H9 (cell line): ENCODE measurements at regions not wholly inside any gene's neighbourhood (a gene's known extent, or its start where the extent isn't known, plus 50 kb on each side); places are given as distances from the start of the nearest gene placed in this dataset.

Source experiments
- DNase-seq: peaks from one replicate; pipeline ENCODE4 v3.0.0-alpha.2; 2017
- H2AFZ ChIP-seq: one replicate; pipeline ENCODE4 v1.6.1; 2013; ENCODE audit warnings: mild to moderate bottlenecking, low read length, control low read depth, moderate library complexity
- H2AK5ac ChIP-seq: 2 replicates; pipeline ENCODE4 v1.6.1; 2013; ENCODE audit warnings: low read length, control low read depth, mixed read lengths; ENCODE audit not compliant: insufficient read length
- H2BK120ac ChIP-seq: one replicate; pipeline ENCODE4 v1.6.1; 2013; ENCODE audit warnings: low read depth, mild to moderate bottlenecking, low read length, control low read depth, inconsistent platforms; ENCODE audit not compliant: poor library complexity, severe bottlenecking
- H2BK12ac ChIP-seq: 2 replicates; pipeline ENCODE4 v1.6.1; 2013; ENCODE audit warnings: low read length, control low read depth, mixed read lengths, low read depth; ENCODE audit not compliant: insufficient read length
- H2BK15ac ChIP-seq: 2 replicates; pipeline ENCODE4 v1.6.1; 2013; ENCODE audit warnings: low read depth, low read length, control low read depth
- H2BK20ac ChIP-seq: one replicate; pipeline ENCODE4 v1.6.1; 2013; ENCODE audit warnings: low read depth, mild to moderate bottlenecking, low read length, control low read depth, inconsistent platforms; ENCODE audit not compliant: poor library complexity, severe bottlenecking
- H2BK5ac ChIP-seq: 2 replicates; pipeline ENCODE4 v1.6.1; 2013; ENCODE audit warnings: low read length, control low read depth, mixed read lengths; ENCODE audit not compliant: insufficient read length
- H3K14ac ChIP-seq: 2 replicates; pipeline ENCODE4 v1.6.1; 2013; ENCODE audit warnings: low read length, control low read depth; ENCODE audit not compliant: insufficient read depth
- H3K18ac ChIP-seq: 2 replicates; pipeline ENCODE4 v1.6.1; 2013; ENCODE audit warnings: low read depth, mild to moderate bottlenecking, mixed read lengths, low read length, control low read depth; ENCODE audit not compliant: insufficient read length
- H3K23ac ChIP-seq: 2 replicates; pipeline ENCODE4 v1.6.1; 2013; ENCODE audit warnings: low read length, control low read depth, mixed read lengths, low read depth; ENCODE audit not compliant: insufficient read length
- H3K23me2 ChIP-seq: 2 replicates; pipeline ENCODE4 v1.6.1; 2013; ENCODE audit warnings: low read depth, mild to moderate bottlenecking, mixed read lengths, low read length, control low read depth; ENCODE audit not compliant: insufficient read length, poor library complexity, severe bottlenecking
- H3K27ac ChIP-seq: 2 replicates; pipeline ENCODE4 v1.5.1; 2013; ENCODE audit warnings: low read length, control low read depth, mixed read lengths, low read depth; ENCODE audit not compliant: insufficient read length
- H3K27me3 ChIP-seq: 2 replicates; pipeline ENCODE4 v1.6.1; 2013; ENCODE audit warnings: low read length, control low read depth, inconsistent platforms; ENCODE audit not compliant: insufficient read depth
- H3K4ac ChIP-seq: 2 replicates; pipeline ENCODE4 v1.6.1; 2013; ENCODE audit warnings: low read depth, mild to moderate bottlenecking, control low read depth, inconsistent platforms, low read length, moderate library complexity
- H3K4me1 ChIP-seq: 2 replicates; pipeline ENCODE4 v1.6.1; 2013; ENCODE audit warnings: low read length, control low read depth, inconsistent platforms; ENCODE audit not compliant: insufficient read depth
- H3K4me2 ChIP-seq: 2 replicates; pipeline ENCODE4 v1.6.1; 2013; ENCODE audit warnings: low read length, control low read depth, mixed read lengths; ENCODE audit not compliant: insufficient read length, insufficient read depth
- H3K56ac ChIP-seq: 2 replicates; pipeline ENCODE4 v1.6.1; 2013; ENCODE audit warnings: low read depth, mild to moderate bottlenecking, mixed read lengths, low read length, control low read depth; ENCODE audit not compliant: insufficient read length
- H3K79me1 ChIP-seq: 2 replicates; pipeline ENCODE4 v1.6.1; 2013; ENCODE audit warnings: low read depth, mild to moderate bottlenecking, moderate library complexity, low read length, control low read depth, inconsistent platforms; ENCODE audit not compliant: insufficient read depth, poor library complexity, severe bottlenecking
- H3K79me2 ChIP-seq: 2 replicates; pipeline ENCODE4 v1.6.1; 2013; ENCODE audit warnings: low read length, control low read depth, inconsistent platforms; ENCODE audit not compliant: insufficient read depth
- H3K9ac ChIP-seq: 2 replicates; pipeline ENCODE4 v1.6.1; 2013; ENCODE audit warnings: low read length, control low read depth, mixed read lengths; ENCODE audit not compliant: insufficient read length; ENCODE audit errors: extremely low read depth
- H3K9me3 ChIP-seq: one replicate; pipeline ENCODE4 v1.6.1; 2013; ENCODE audit warnings: low read depth, low read length, inconsistent platforms; ENCODE audit not compliant: control insufficient read depth
- H3T11ph ChIP-seq: one replicate; pipeline ENCODE4 v1.6.1; 2013; ENCODE audit warnings: mild to moderate bottlenecking, low read length, control low read depth, inconsistent platforms
- H4K20me1 ChIP-seq: one replicate; pipeline ENCODE4 v1.6.1; 2013; ENCODE audit not compliant: control insufficient read depth, insufficient read length, insufficient read depth
- H4K5ac ChIP-seq: 2 replicates; pipeline ENCODE4 v1.6.1; 2013; ENCODE audit warnings: low read depth, mild to moderate bottlenecking, mixed read lengths, low read length, control low read depth; ENCODE audit not compliant: insufficient read length
- H4K8ac ChIP-seq: replicated peaks from 2 replicates; pipeline ENCODE4 v1.6.1; 2013; ENCODE audit warnings: low read length, control low read depth, mixed read lengths, low read depth; ENCODE audit not compliant: insufficient read length
- H4K91ac ChIP-seq: 2 replicates; pipeline ENCODE4 v1.6.1; 2013; ENCODE audit warnings: low read depth, mild to moderate bottlenecking, moderate library complexity, mixed read lengths, low read length, control low read depth; ENCODE audit not compliant: insufficient read length
- H3K27ac Mint-ChIP-seq, 3 experiments: 2 replicates in 2 of 3; 3 replicates in 1 of 3; pipeline ENCODE4 v1.8.0; 2020 to 2021; ENCODE audit warnings: mixed read lengths in 3 of 3, mild to moderate bottlenecking in 1 of 3, moderate library complexity in 1 of 3
- H3K27me3 Mint-ChIP-seq: 2 replicates; pipeline ENCODE4 v1.8.0; 2021; ENCODE audit warnings: low read depth, mild to moderate bottlenecking, moderate library complexity, mixed read lengths
- H3K36me3 Mint-ChIP-seq, 3 experiments: 2 replicates in 2 of 3; 3 replicates in 1 of 3; pipeline ENCODE4 v1.8.0; 2020 to 2021; ENCODE audit warnings: low read depth in 3 of 3, mixed read lengths in 3 of 3; ENCODE audit not compliant: insufficient read depth in 1 of 3
- H3K4me1 Mint-ChIP-seq, 2 experiments: 2 replicates each; pipeline ENCODE4 v1.8.0; 2020; ENCODE audit warnings: mixed read lengths in 2 of 2
- H3K4me3 Mint-ChIP-seq, 2 experiments: 2 replicates in 1 of 2; 3 replicates in 1 of 2; pipeline ENCODE4 v1.8.0; 2020 to 2021; ENCODE audit warnings: mild to moderate bottlenecking in 2 of 2, mixed read lengths in 2 of 2, moderate library complexity in 1 of 2
- H3K9me3 Mint-ChIP-seq, 2 experiments: 2 replicates in 1 of 2; 3 replicates in 1 of 2; pipeline ENCODE4 v1.8.0; 2020; ENCODE audit warnings: mild to moderate bottlenecking in 2 of 2, mixed read lengths in 2 of 2, moderate library complexity in 1 of 2
- CTCF ChIP-seq: fragments of 200-600 bp; sonication (generic); conservative IDR thresholded peaks from 3 replicates; pipeline ENCODE4 v1.8.0; 2021; ENCODE audit warnings: antibody characterized with exemption, mild to moderate bottlenecking
- WGBS: extraction: QIAGEN DNeasy Blood & Tissue Kit; methylation state at CpG from one replicate; pipeline ENCODE4 v1.1.7; 2013; ENCODE audit warnings: missing lambda C conversion rate, low lambda C conversion rate, mixed read lengths; ENCODE audit not compliant: insufficient read length; ENCODE audit errors: extremely low coverage; 5-methylcytosine and 5-hydroxymethylcytosine counted together

DNA sequence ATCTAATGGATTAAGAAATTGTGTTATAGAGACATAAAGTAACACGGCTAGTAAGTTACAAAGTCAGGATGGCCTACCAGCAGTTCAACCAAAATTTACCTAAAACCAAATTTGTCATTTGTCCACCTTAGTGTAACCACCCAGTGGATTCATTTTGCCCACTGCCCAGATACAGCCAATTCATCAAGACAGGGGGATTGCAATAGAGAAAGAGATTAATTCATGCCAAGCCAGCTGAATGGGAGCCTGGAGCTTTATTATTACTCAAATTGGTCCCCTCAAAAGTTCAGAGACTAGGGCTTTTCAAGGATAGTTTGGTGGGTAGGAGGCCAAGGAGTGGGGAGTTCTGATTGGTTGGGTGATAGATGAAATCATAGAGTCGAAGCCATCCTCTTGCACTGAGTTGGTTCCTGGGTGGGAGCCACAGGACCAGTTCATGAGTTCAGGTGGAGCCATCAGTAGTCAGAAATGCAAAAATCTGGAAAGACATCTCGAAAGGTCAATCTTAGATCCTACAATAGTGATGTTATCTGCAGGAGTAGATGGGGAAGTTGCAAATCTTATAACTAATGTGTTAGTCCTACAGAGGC, 304.2 kb upstream of the CADM1 start:
- no peak overlapping the region for H3K14ac ChIP-seq
- no peaks in the 10 kb centered on the region for H3K23me2 ChIP-seq
- H2BK15ac ChIP-seq, result no peak overlapping the region
- H3K56ac ChIP-seq, result no peak overlapping the region
- no peak overlapping the region for H2AK5ac ChIP-seq
- H4K5ac ChIP-seq, result no peak overlapping the region
- H3K27me3 ChIP-seq, result no peaks in the 10 kb centered on the region
- peaks cover 7 to 11% of the 10 kb centered on the region in 2 experiments for H3K9me3 Mint-ChIP-seq
- H3K27ac ChIP-seq, result no peak overlapping the region
- H4K20me1 ChIP-seq, result no peaks in the 10 kb centered on the region
- no peaks in the 10 kb centered on the region for H3K79me2 ChIP-seq
- no peak for DNase-seq
- no peak overlapping the region for H3K27ac Mint-ChIP-seq
- H4K91ac ChIP-seq, result no peak overlapping the region
- no peak overlapping the region for H2BK5ac ChIP-seq
- H3T11ph ChIP-seq, result no peak overlapping the region
- no peak overlapping the region for H2BK12ac ChIP-seq
- no peak overlapping the region for H3K4me3 Mint-ChIP-seq
- H3K4me1 Mint-ChIP-seq, result 0 out of 4 replicates have a peak, but pooled peaks cover 0 to 3% of the 10 kb centered on the region in 2 experiments
- peaks cover 2 to 14% (median 9%) of the 10 kb centered on the region in 3 experiments; a peak in 6 of 7 replicates for H3K36me3 Mint-ChIP-seq
- no peaks in the 10 kb centered on the region for H3K9me3 ChIP-seq
- no peak overlapping the region for H2BK20ac ChIP-seq
- no CpG with 5 or more reads among the region's 3 CpGs for WGBS
- H3K23ac ChIP-seq, result no peak overlapping the region
- H3K18ac ChIP-seq, result no peak overlapping the region
- no peak overlapping the region for H2AFZ ChIP-seq
- no peak overlapping the region for H3K4me2 ChIP-seq
- no peak overlapping the region for H4K8ac ChIP-seq
- H3K4me1 ChIP-seq, result no peaks in the 10 kb centered on the region
- no peak overlapping the region for H2BK120ac ChIP-seq
- H3K27me3 Mint-ChIP-seq, result peaks cover 14% of the 10 kb centered on the region
- no peak overlapping the region for H3K9ac ChIP-seq
- no peak for TF ChIP-seq CTCF
- no peak overlapping the region for H3K4ac ChIP-seq
- H3K79me1 ChIP-seq, result no peaks in the 10 kb centered on the region
